GM21825 (cell line): ENCODE measurements at regions not wholly inside any gene's neighbourhood (a gene's known extent, or its start where the extent isn't known, plus 50 kb on each side); places are given as distances from the start of the nearest gene placed in this dataset.
"Not testable (repeated sequence)": the region's sequence is repeated elsewhere in the genome, so short reads cannot be mapped to it uniquely, and the experiment has no call there.

Experiments
- ATAC-seq: cut with Tn5 transposase; IDR thresholded peaks from one replicate; pipeline ENCODE4 v1.9.1; 2021; ENCODE audit warnings: mild to moderate bottlenecking, moderate library complexity; ENCODE audit not compliant: unreplicated experiment

GRCh38 chr15:38726187-38726586, 161.6 kb upstream of the RASGRP1 start:
- ATAC-seq, result no peak

- ATAC-seq, result no peak
These were observed 168.7 kb upstream of the RASGRP1 start for GRCh38 chr15:38733331-38733730.

- no peak for ATAC-seq
These were observed 175.6 kb upstream of the RASGRP1 start for GRCh38 chr15:38740206-38740605.

GRCh38 chr15:38743147-38743546, 178.5 kb upstream of the RASGRP1 start:
- no peak for ATAC-seq

- no peak for ATAC-seq
These were observed 180.5 kb upstream of the RASGRP1 start for GRCh38 chr15:38745126-38745525.

- no peak for ATAC-seq
These were observed 181.0 kb upstream of the RASGRP1 start for GRCh38 chr15:38745626-38746025.

- no peak for ATAC-seq
These were observed 181.6 kb upstream of the RASGRP1 start for GRCh38 chr15:38746211-38746610.

GRCh38 chr15:38748710-38749109, 184.1 kb upstream of the RASGRP1 start:
- no peak for ATAC-seq

GRCh38 chr15:38750786-38751185, 186.2 kb upstream of the RASGRP1 start:
- no peak for ATAC-seq

GRCh38 chr15:38755718-38756117, 191.1 kb upstream of the RASGRP1 start:
- ATAC-seq, result no peak

- no peak for ATAC-seq
These were observed 191.8 kb upstream of the RASGRP1 start for GRCh38 chr15:38756441-38756840.

- no peak for ATAC-seq
These were observed 193.4 kb upstream of the RASGRP1 start for GRCh38 chr15:38758043-38758442.

GRCh38 chr15:38761681-38762080, 197.1 kb upstream of the RASGRP1 start:
- ATAC-seq, result no peak

GRCh38 chr15:38768970-38769369, 204.4 kb upstream of the RASGRP1 start:
- no peak for ATAC-seq

GRCh38 chr15:38769492-38769891, 204.9 kb upstream of the RASGRP1 start:
- ATAC-seq, result no peak

- not testable (repeated sequence) for ATAC-seq
These were observed 209.5 kb upstream of the RASGRP1 start for GRCh38 chr15:38774076-38774475.

GRCh38 chr15:38781196-38781595, 216.6 kb upstream of the RASGRP1 start:
- no peak for ATAC-seq

- ATAC-seq, result no peak
These were observed 217.5 kb upstream of the RASGRP1 start for GRCh38 chr15:38782156-38782555.

GRCh38 chr15:38788918-38789317, 224.3 kb upstream of the RASGRP1 start:
- ATAC-seq, result no peak

- no peak for ATAC-seq
These were observed 225.0 kb upstream of the RASGRP1 start for GRCh38 chr15:38789566-38789965.

- ATAC-seq, result no peak
These were observed 228.7 kb upstream of the RASGRP1 start for GRCh38 chr15:38793206-38793810.

- no peak for ATAC-seq
These were observed 231.0 kb upstream of the RASGRP1 start for GRCh38 chr15:38795471-38796245.

- ATAC-seq, result no peak
These were observed 232.0 kb upstream of the RASGRP1 start for GRCh38 chr15:38796589-38796988.
